Astrocyte (in vitro differentiated cells and primary cell): ENCODE measurements at regions not wholly inside any gene's neighbourhood (a gene's known extent, or its start where the extent isn't known, plus 50 kb on each side); places are given as distances from the start of the nearest gene placed in this dataset.

Experiments used
- DNase-seq: peaks from one replicate; pipeline ENCODE4 v3.0.0-alpha.2; 2010; ENCODE audit warnings: low read depth
- FAIRE-seq: peaks from 2 replicates; lab custom pipeline; 2011; peaks lifted over from hg19 to GRCh38; lab: Jason Lieb, UNC
- H2AFZ ChIP-seq: 2 replicates; pipeline ENCODE4 v1.6.0; 2012; ENCODE audit warnings: low read depth, low read length, inconsistent platforms
- H3K27ac ChIP-seq: 2 replicates; pipeline ENCODE4 v1.5.1; 2011; ENCODE audit warnings: low read depth, low read length, inconsistent platforms
- H3K27me3 ChIP-seq: 2 replicates; pipeline ENCODE4 v1.6.0; 2011; ENCODE audit warnings: low read length, inconsistent platforms; ENCODE audit not compliant: insufficient read depth
- H3K36me3 ChIP-seq: 2 replicates; pipeline ENCODE4 v1.5.1; 2011; ENCODE audit warnings: low read length, inconsistent platforms; ENCODE audit not compliant: insufficient read depth
- H3K4me1 ChIP-seq: 2 replicates; pipeline ENCODE4 v1.5.1; 2011; ENCODE audit warnings: low read length, inconsistent platforms; ENCODE audit not compliant: insufficient read depth
- H3K4me2 ChIP-seq: 2 replicates; pipeline ENCODE4 v1.6.0; 2012; ENCODE audit warnings: low read length, inconsistent platforms
- H3K4me3 ChIP-seq: 2 replicates; pipeline ENCODE4 v1.5.1; 2011; ENCODE audit warnings: low read depth, mild to moderate bottlenecking, low read length, inconsistent platforms; ENCODE audit not compliant: insufficient read depth
- H3K79me2 ChIP-seq: 2 replicates; pipeline ENCODE4 v1.6.0; 2012; ENCODE audit warnings: mild to moderate bottlenecking, low read length, inconsistent platforms; ENCODE audit not compliant: insufficient read depth
- H3K9ac ChIP-seq: 2 replicates; pipeline ENCODE4 v1.6.0; 2012; ENCODE audit warnings: mild to moderate bottlenecking, low read length, inconsistent platforms
- H3K9me3 ChIP-seq: 2 replicates; pipeline ENCODE4 v1.5.1; 2012; ENCODE audit warnings: low read depth, mild to moderate bottlenecking, low read length, inconsistent platforms; ENCODE audit not compliant: insufficient read depth
- H4K20me1 ChIP-seq: 2 replicates; pipeline ENCODE4 v1.6.0; 2012; ENCODE audit warnings: low read length, inconsistent platforms; ENCODE audit not compliant: insufficient read depth
- H3K27ac Mint-ChIP-seq: one replicate; pipeline ENCODE4 v1.8.0; 2021; ENCODE audit warnings: mild to moderate bottlenecking, mixed read lengths; ENCODE audit not compliant: unreplicated experiment
- H3K27me3 Mint-ChIP-seq: one replicate; pipeline ENCODE4 v1.8.0; 2021; ENCODE audit warnings: low read depth, mixed read lengths; ENCODE audit not compliant: unreplicated experiment
- H3K36me3 Mint-ChIP-seq: one replicate; pipeline ENCODE4 v1.8.0; 2021; ENCODE audit warnings: low read depth, mixed read lengths; ENCODE audit not compliant: unreplicated experiment
- H3K4me1 Mint-ChIP-seq: one replicate; pipeline ENCODE4 v1.8.0; 2021; ENCODE audit warnings: low read depth, mixed read lengths; ENCODE audit not compliant: unreplicated experiment
- H3K4me3 Mint-ChIP-seq: one replicate; pipeline ENCODE4 v1.8.0; 2021; ENCODE audit warnings: mild to moderate bottlenecking, moderate library complexity, mixed read lengths; ENCODE audit not compliant: unreplicated experiment
- H3K9me3 Mint-ChIP-seq: one replicate; pipeline ENCODE4 v1.8.0; 2021; ENCODE audit warnings: mild to moderate bottlenecking, mixed read lengths; ENCODE audit not compliant: unreplicated experiment
- EZH2 ChIP-seq: IDR thresholded peaks from 2 replicates; pipeline ENCODE4 v1.6.1; 2012; ENCODE audit warnings: mild to moderate bottlenecking, low read length, inconsistent platforms; ENCODE audit not compliant: insufficient read depth
- TF ChIP-seq, protein P1 (sequence below): IDR thresholded peaks from 2 replicates; pipeline ENCODE4 v1.5.1; 2011; ENCODE audit warnings: low read depth, mild to moderate bottlenecking, inconsistent platforms, low read length, moderate library complexity; ENCODE audit not compliant: insufficient read depth

DNA sequence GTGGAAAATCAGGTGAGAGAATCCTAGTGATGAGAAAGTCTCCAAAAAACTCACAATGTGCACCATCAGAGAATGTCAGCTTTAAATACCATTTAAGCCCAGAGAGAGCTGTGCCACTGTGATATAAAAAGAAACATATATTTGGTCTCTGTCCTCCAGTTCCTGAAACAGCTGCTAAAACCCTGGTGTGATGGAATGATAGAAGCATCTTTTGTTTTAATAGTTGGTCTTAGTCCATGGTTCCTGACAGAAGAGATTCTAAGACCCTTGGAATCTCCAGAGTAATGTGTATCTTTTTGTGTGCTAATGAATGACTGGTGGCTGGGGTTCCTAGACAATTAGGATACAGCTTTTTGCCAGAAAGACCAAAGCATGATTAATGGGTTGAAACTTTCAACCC lies 302.8 kb upstream of the B3GALT2 start:
- FAIRE-seq (no peak), DNase-seq (no peak)
- Histone ChIP-seq H4K20me1 (no peaks in the 10 kb centered on the region), H3K4me3 (no peak overlapping the region), H3K27me3 (no peaks in the 10 kb centered on the region), H3K36me3 (no peaks in the 10 kb centered on the region), H3K9me3 (no peaks in the 10 kb centered on the region), H3K4me2 (no peak overlapping the region), H3K9ac (no peak overlapping the region), H2AFZ (no peak overlapping the region), H3K4me1 (no peaks in the 10 kb centered on the region), H3K27ac (no peak overlapping the region), H3K79me2 (no peaks in the 10 kb centered on the region)
- no peak overlapping the region for H3K4me3 Mint-ChIP-seq
- no peaks in the 10 kb centered on the region for H3K27me3 Mint-ChIP-seq
- no peaks in the 10 kb centered on the region for H3K36me3 Mint-ChIP-seq
- H3K9me3 Mint-ChIP-seq: peaks cover 10% of the 10 kb centered on the region
- H3K27ac Mint-ChIP-seq: no peak overlapping the region
- H3K4me1 Mint-ChIP-seq: peaks cover 6% of the 10 kb centered on the region
- TF ChIP-seq, protein P1, sequence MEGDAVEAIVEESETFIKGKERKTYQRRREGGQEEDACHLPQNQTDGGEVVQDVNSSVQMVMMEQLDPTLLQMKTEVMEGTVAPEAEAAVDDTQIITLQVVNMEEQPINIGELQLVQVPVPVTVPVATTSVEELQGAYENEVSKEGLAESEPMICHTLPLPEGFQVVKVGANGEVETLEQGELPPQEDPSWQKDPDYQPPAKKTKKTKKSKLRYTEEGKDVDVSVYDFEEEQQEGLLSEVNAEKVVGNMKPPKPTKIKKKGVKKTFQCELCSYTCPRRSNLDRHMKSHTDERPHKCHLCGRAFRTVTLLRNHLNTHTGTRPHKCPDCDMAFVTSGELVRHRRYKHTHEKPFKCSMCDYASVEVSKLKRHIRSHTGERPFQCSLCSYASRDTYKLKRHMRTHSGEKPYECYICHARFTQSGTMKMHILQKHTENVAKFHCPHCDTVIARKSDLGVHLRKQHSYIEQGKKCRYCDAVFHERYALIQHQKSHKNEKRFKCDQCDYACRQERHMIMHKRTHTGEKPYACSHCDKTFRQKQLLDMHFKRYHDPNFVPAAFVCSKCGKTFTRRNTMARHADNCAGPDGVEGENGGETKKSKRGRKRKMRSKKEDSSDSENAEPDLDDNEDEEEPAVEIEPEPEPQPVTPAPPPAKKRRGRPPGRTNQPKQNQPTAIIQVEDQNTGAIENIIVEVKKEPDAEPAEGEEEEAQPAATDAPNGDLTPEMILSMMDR: no peak
- TF ChIP-seq EZH2: no peak

GRCh38 chr1:193487722-193488121 lies 301.3 kb upstream of the B3GALT2 start:
- no peak overlapping the region for H3K4me3 Mint-ChIP-seq
- FAIRE-seq: no peak
- H3K27me3 Mint-ChIP-seq: no peaks in the 10 kb centered on the region
- H3K27ac Mint-ChIP-seq: no peak overlapping the region
- no peak for TF ChIP-seq EZH2
- TF ChIP-seq, protein P1: no peak
- Histone ChIP-seq H3K27ac (no peak overlapping the region), H3K4me3 (no peak overlapping the region), H3K9me3 (no peaks in the 10 kb centered on the region), H3K9ac (no peak overlapping the region), H4K20me1 (no peaks in the 10 kb centered on the region), H3K79me2 (no peaks in the 10 kb centered on the region), H3K27me3 (no peaks in the 10 kb centered on the region), H3K4me2 (no peak overlapping the region), H3K36me3 (no peaks in the 10 kb centered on the region), H3K4me1 (no peaks in the 10 kb centered on the region), H2AFZ (no peak overlapping the region)
- H3K4me1 Mint-ChIP-seq: peaks cover 6% of the 10 kb centered on the region
- H3K9me3 Mint-ChIP-seq: peaks cover 10% of the 10 kb centered on the region
- DNase-seq: no peak
- H3K36me3 Mint-ChIP-seq: no peaks in the 10 kb centered on the region

- DNase-seq (no peak), FAIRE-seq (no peak)
- Histone ChIP-seq H4K20me1 (no peaks in the 10 kb centered on the region), H3K79me2 (no peaks in the 10 kb centered on the region), H3K27ac (no peak overlapping the region), H3K4me1 (no peaks in the 10 kb centered on the region), H3K4me2 (no peak overlapping the region), H3K27me3 (no peaks in the 10 kb centered on the region), H3K4me3 (no peak overlapping the region), H3K9ac (no peak overlapping the region), H3K9me3 (no peaks in the 10 kb centered on the region), H2AFZ (no peak overlapping the region), H3K36me3 (no peaks in the 10 kb centered on the region)
- TF ChIP-seq, protein P1: no peak
- TF ChIP-seq EZH2: no peak
- Mint-ChIP-seq H3K36me3 (no peaks in the 10 kb centered on the region), H3K27ac (no peak overlapping the region), H3K9me3 (peaks cover 10% of the 10 kb centered on the region), H3K4me1 (peaks cover 6% of the 10 kb centered on the region), H3K4me3 (no peak overlapping the region), H3K27me3 (no peaks in the 10 kb centered on the region)
Measured at GRCh38 chr1:193486671-193487229, 300.3 kb upstream of the B3GALT2 start.
